HepG2 (cell line): ENCODE measurements at regions not wholly inside any gene's neighbourhood (a gene's known extent, or its start where the extent isn't known, plus 50 kb on each side); places are given as distances from the start of the nearest gene placed in this dataset.

ENCODE experiments used
- ATAC-seq: fragments of 200-7000 bp; cut with Tn5 transposase; 3 replicates; pipeline ENCODE4 v1.9.1; 2020; ENCODE audit warnings: mild to moderate bottlenecking, moderate library complexity
- BruUV-seq: library from RNA; stranded (reverse); fragments of 400-500 nt; replicated peaks from 2 replicates; lab custom pipeline; 2021; lab: Mats Ljungman, UMichigan
- CTCF ChIA-PET: fragments of 300-600 bp; formaldehyde crosslinking; extraction: SDS; loops from one replicate; lab custom pipeline; 2021; ENCODE audit warnings: low total read pairs, inconsistent platforms, low intra/inter-chr PET ratio; lab: Yijun Ruan, JAX
- POLR2A ChIA-PET: fragments of 350-600 bp; sonication (Branson Sonifier 250); formaldehyde crosslinking; loops from one replicate; lab custom pipeline; 2020; ENCODE audit warnings: antibody characterized with exemption, inconsistent platforms; lab: Yijun Ruan, JAX
- DNase-seq: peaks from one replicate; pipeline ENCODE4 v3.0.0-alpha.2; 2015; ENCODE audit warnings: low spot score
- FAIRE-seq: peaks from 3 replicates; lab custom pipeline; 2011; peaks lifted over from hg19 to GRCh38; lab: Jason Lieb, UNC
- H2AFZ ChIP-seq: one replicate; pipeline ENCODE4 v1.6.1; 2011; ENCODE audit warnings: low read length, inconsistent platforms
- H3K27ac ChIP-seq: fragments of 300-600 bp; 3 replicates; pipeline ENCODE4 v1.8.0; 2011; ENCODE audit warnings: mixed run types, mild to moderate bottlenecking, mixed read lengths, low read length, inconsistent platforms; ENCODE audit not compliant: insufficient read depth; ENCODE audit errors: extremely low read length
- H3K27me3 ChIP-seq, 2 experiments: fragments of 200-600 bp in 1 of 2; 2 replicates in 1 of 2; 3 replicates in 1 of 2; pipeline versions ENCODE4 v1.6.0 to v1.8.0; 2011; ENCODE audit warnings: low read length in 2 of 2, mild to moderate bottlenecking in 2 of 2, moderate library complexity in 2 of 2, inconsistent platforms in 1 of 2; ENCODE audit not compliant: insufficient read depth in 2 of 2, control insufficient read depth in 1 of 2
- H3K36me3 ChIP-seq, 2 experiments: fragments of 200-600 bp in 1 of 2; replicated peaks in 1 of 2; 2 replicates in 1 of 2; 3 replicates in 1 of 2; pipeline versions ENCODE4 v1.5.1 to v1.8.0; 2011; ENCODE audit warnings: low read length in 2 of 2, inconsistent platforms in 1 of 2; ENCODE audit not compliant: insufficient read depth in 2 of 2, control insufficient read depth in 1 of 2
- H3K4me1 ChIP-seq: 2 replicates; pipeline ENCODE4 v1.5.1; 2012; ENCODE audit warnings: low read length, inconsistent platforms; ENCODE audit not compliant: insufficient read depth
- H3K4me2 ChIP-seq: 2 replicates; pipeline ENCODE4 v1.6.0; 2011; ENCODE audit warnings: low read depth, low read length, inconsistent platforms
- H3K4me3 ChIP-seq, 3 experiments: fragments of 200-600 bp in 1 of 3; sonication (generic), shearing (Covaris generic) in 1 of 3; replicated peaks in 1 of 3; 2 replicates each; pipeline ENCODE4 v1.5.1; 2011 to 2016; ENCODE audit warnings: low read length in 3 of 3, inconsistent platforms in 2 of 3, low read depth in 2 of 3, mild to moderate bottlenecking in 2 of 3, control low read depth in 1 of 3, mixed read lengths in 1 of 3; ENCODE audit not compliant: insufficient read depth in 1 of 3
- H3K79me2 ChIP-seq: one replicate; pipeline ENCODE4 v1.6.1; 2011; ENCODE audit warnings: low read length, inconsistent platforms; ENCODE audit not compliant: insufficient read depth
- H3K9ac ChIP-seq: 2 replicates; pipeline ENCODE4 v1.6.0; 2011; ENCODE audit warnings: mild to moderate bottlenecking, low read depth, low read length, inconsistent platforms; ENCODE audit not compliant: insufficient read depth
- H3K9me3 ChIP-seq: 2 replicates; pipeline ENCODE4 v1.5.1; 2012; ENCODE audit warnings: mild to moderate bottlenecking, low read length
- H4K20me1 ChIP-seq: 2 replicates; pipeline ENCODE4 v1.6.0; 2011; ENCODE audit warnings: inconsistent platforms, mild to moderate bottlenecking, low read length, moderate library complexity; ENCODE audit not compliant: insufficient read depth
- E2F5 ChIP-seq: sonication (generic); formaldehyde crosslinking; conservative IDR thresholded peaks from 2 replicates; pipeline ENCODE4 v1.4.0; 2020; ENCODE audit warnings: missing genetic modification reagents
- KLF6 ChIP-seq: IDR thresholded peaks from 2 replicates; pipeline ENCODE4 v1.8.0; 2016; ENCODE audit warnings: missing biosample characterization, missing genetic modification reagents
- NFYC ChIP-seq: IDR thresholded peaks from 2 replicates; pipeline ENCODE4 v1.6.1; 2016; ENCODE audit warnings: missing genetic modification reagents, missing compliant biosample characterization
- SOX13 ChIP-seq, 3 experiments: fragments of 450-650 bp in 1 of 3; sonication (generic) in 1 of 3; formaldehyde crosslinking in 1 of 3; IDR thresholded peaks in 2 of 3; conservative IDR thresholded peaks in 1 of 3; 2 replicates each; pipeline versions ENCODE4 v1.5.0 to v1.6.1; 2016 to 2020; ENCODE audit warnings: antibody characterized with exemption in 1 of 3, mild to moderate bottlenecking in 1 of 3, missing compliant biosample characterization in 1 of 3, missing genetic modification reagents in 1 of 3, moderate library complexity in 1 of 3
- SP5 ChIP-seq: IDR thresholded peaks from 2 replicates; pipeline ENCODE4 v1.6.1; 2016; ENCODE audit warnings: low read depth, borderline replicate concordance
- TEAD2 ChIP-seq: sonication (generic); formaldehyde crosslinking; IDR thresholded peaks from 2 replicates; pipeline ENCODE4 v1.9.0; 2021; ENCODE audit warnings: missing genetic modification reagents
- UBTF ChIP-seq: sonication (generic); formaldehyde crosslinking; IDR thresholded peaks from 2 replicates; pipeline ENCODE4 v1.4.0; 2020; ENCODE audit warnings: mild to moderate bottlenecking, missing genetic modification reagents
- ZFP36L1 ChIP-seq: sonication (generic); formaldehyde crosslinking; IDR thresholded peaks from 2 replicates; pipeline ENCODE4 v1.8.0; 2022; ENCODE audit warnings: mild to moderate bottlenecking, missing genetic modification reagents, moderate library complexity
- ZNF121 ChIP-seq: sonication (generic); formaldehyde crosslinking; IDR thresholded peaks from 2 replicates; pipeline ENCODE4 v1.5.0; 2020; ENCODE audit warnings: mild to moderate bottlenecking, missing genetic modification reagents
- ZNF275 ChIP-seq: sonication (generic); formaldehyde crosslinking; IDR thresholded peaks from 2 replicates; pipeline ENCODE4 v1.8.0; 2022; ENCODE audit warnings: missing genetic modification reagents, mild to moderate bottlenecking, inconsistent platforms, borderline replicate concordance
- ZNF484 ChIP-seq: sonication (generic); formaldehyde crosslinking; IDR thresholded peaks from 2 replicates; pipeline ENCODE4 v1.5.1; 2020; ENCODE audit warnings: mild to moderate bottlenecking, low read depth, missing genetic modification reagents, borderline replicate concordance
- ZNF709 ChIP-seq: sonication (generic); formaldehyde crosslinking; IDR thresholded peaks from 2 replicates; pipeline ENCODE4 v1.5.0; 2020; ENCODE audit warnings: mild to moderate bottlenecking, missing genetic modification reagents
- ZNF766 ChIP-seq: sonication (generic); formaldehyde crosslinking; IDR thresholded peaks from 2 replicates; pipeline ENCODE4 v1.5.0; 2020; ENCODE audit warnings: missing genetic modification reagents, borderline replicate concordance
- ZNF768 ChIP-seq: sonication (generic); formaldehyde crosslinking; IDR thresholded peaks from 2 replicates; pipeline ENCODE4 v1.4.0; 2020; ENCODE audit warnings: missing genetic modification reagents
- WGBS: methylation state at CpG from one replicate; pipeline ENCODE4 v1.1.6; 2017; ENCODE audit warnings: low lambda C conversion rate; 5-methylcytosine and 5-hydroxymethylcytosine counted together
- in situ Hi-C: cut with HindIII; loops from 2 replicates; pipeline ENCODE4 v1.10.0; 2017; ENCODE audit warnings: low pct_unique_long_range_greater_than_20kb; ENCODE audit not compliant: extremely low pct_ligation_motif_present
- intact Hi-C: fragments of 100-400 bp; cut with micrococcal nuclease; formaldehyde crosslinking; loops from one replicate; pipeline ENCODE4 v1.10.0; 2022; ENCODE audit not compliant: unreplicated experiment
- TF ChIP-seq, protein P1 (sequence below): sonication (generic); formaldehyde crosslinking; IDR thresholded peaks from 2 replicates; pipeline ENCODE4 v1.5.1; 2020; ENCODE audit warnings: mild to moderate bottlenecking, missing genetic modification reagents, borderline replicate concordance
- TF ChIP-seq, protein P2 (sequence below): sonication (generic); formaldehyde crosslinking; IDR thresholded peaks from 2 replicates; pipeline ENCODE4 v1.5.1; 2020; ENCODE audit warnings: mild to moderate bottlenecking, missing genetic modification reagents

- FAIRE-seq (no peak), ATAC-seq (no peak), DNase-seq (no peak)
- H3K27ac ChIP-seq = no peak overlapping the region
- intact Hi-C loops (no loop called here), in situ Hi-C loops (no loop called here)
- H2AFZ ChIP-seq = peak overlapping the region; percentile 67
- no peaks in the 10 kb centered on the region for H3K9me3 ChIP-seq
- H4K20me1 ChIP-seq = no peaks in the 10 kb centered on the region
- ChIA-PET CTCF (no interaction called here), POLR2A (no interaction called here)
- no peaks in the 10 kb centered on the region for H3K27me3 ChIP-seq
- TF ChIP-seq ZNF768 (CRISPR knock-in tag) (no peak), ZNF275 (CRISPR knock-in tag) (no peak), KLF6 (CRISPR knock-in tag) (no peak), ZNF709 (CRISPR knock-in tag) (no peak), E2F5 (CRISPR knock-in tag) (no peak), TEAD2 (no peak), ZFP36L1 (no peak), NFYC (CRISPR knock-in tag) (no peak), SP5 (CRISPR knock-in tag) (no peak), ZNF766 (CRISPR knock-in tag) (no peak), UBTF (no peak), SOX13 (IDR thresholded peaks at IDR 0.05) (no peak), SOX13 (CRISPR knock-in tag; conservative IDR thresholded peaks at IDR 0.05 in 1 of 2, IDR thresholded peaks at IDR 0.05 in 1 of 2) (no peak), ZNF121 (CRISPR knock-in tag) (no peak), ZNF484 (CRISPR knock-in tag) (no peak)
- TF ChIP-seq, protein P1, sequence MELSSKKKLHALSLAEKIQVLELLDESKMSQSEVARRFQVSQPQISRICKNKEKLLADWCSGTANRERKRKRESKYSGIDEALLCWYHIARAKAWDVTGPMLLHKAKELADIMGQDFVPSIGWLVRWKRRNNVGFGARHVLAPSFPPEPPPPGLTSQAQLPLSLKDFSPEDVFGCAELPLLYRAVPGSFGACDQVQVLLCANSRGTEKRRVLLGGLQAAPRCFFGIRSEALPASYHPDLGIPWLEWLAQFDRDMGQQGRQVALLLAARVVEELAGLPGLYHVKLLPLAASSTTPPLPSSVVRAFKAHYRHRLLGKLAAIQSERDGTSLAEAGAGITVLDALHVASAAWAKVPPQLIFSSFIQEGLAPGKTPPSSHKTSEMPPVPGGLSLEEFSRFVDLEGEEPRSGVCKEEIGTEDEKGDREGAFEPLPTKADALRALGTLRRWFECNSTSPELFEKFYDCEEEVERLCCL (CRISPR knock-in tag) = no peak
- TF ChIP-seq, protein P2, sequence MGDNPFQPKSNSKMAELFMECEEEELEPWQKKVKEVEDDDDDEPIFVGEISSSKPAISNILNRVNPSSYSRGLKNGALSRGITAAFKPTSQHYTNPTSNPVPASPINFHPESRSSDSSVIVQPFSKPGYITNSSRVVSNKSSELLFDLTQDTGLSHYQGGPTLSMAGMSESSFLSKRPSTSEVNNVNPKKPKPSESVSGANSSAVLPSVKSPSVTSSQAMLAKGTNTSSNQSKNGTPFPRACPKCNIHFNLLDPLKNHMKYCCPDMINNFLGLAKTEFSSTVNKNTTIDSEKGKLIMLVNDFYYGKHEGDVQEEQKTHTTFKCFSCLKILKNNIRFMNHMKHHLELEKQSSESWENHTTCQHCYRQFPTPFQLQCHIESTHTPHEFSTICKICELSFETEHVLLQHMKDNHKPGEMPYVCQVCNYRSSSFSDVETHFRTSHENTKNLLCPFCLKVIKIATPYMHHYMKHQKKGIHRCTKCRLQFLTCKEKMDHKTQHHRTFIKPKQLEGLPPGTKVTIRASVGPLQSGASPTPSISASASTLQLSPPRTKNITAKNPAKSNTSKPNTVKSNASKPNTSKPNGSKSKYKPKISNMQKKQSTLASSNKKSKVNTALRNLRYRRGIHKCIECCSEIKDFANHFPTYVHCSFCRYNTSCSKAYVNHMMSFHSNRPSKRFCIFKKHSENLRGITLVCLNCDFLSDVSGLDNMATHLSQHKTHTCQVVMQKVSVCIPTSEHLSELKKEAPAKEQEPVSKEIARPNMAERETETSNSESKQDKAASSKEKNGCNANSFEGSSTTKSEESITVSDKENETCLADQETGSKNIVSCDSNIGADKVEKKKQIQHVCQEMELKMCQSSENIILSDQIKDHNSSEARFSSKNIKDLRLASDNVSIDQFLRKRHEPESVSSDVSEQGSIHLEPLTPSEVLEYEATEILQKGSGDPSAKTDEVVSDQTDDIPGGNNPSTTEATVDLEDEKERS (CRISPR knock-in tag) = no peak
- peaks cover 26% of the 10 kb centered on the region for H3K4me1 ChIP-seq
- no peak overlapping the region for H3K4me3 ChIP-seq
- no peaks in the 10 kb centered on the region for H3K36me3 ChIP-seq
- no peak overlapping the region for H3K9ac ChIP-seq
- H3K4me2 ChIP-seq = no peak overlapping the region
- no TSS peak for BruUV-seq
- WGBS = 98% methylated on average over 2 of the region's 2 CpGs
- no peaks in the 10 kb centered on the region for H3K79me2 ChIP-seq
Observed at GRCh38 chr3:30551266-30551665, 55.1 kb upstream of the TGFBR2 start.
